Trophoblast cell (in vitro differentiated cells and primary cell): ENCODE measurements at regions not wholly inside any gene's neighbourhood (a gene's known extent, or its start where the extent isn't known, plus 50 kb on each side); places are given as distances from the start of the nearest gene placed in this dataset.

Experiments
- DNase-seq, 2 donors: peaks; one replicate each; pipeline ENCODE4 v3.0.0-alpha.2; 2016
- H2AFZ ChIP-seq: 2 replicates; pipeline ENCODE4 v1.6.1; 2013; ENCODE audit warnings: low read length, moderate library complexity, mild to moderate bottlenecking; ENCODE audit not compliant: insufficient read depth, poor library complexity
- H2AK5ac ChIP-seq: 2 replicates; pipeline ENCODE4 v1.6.1; 2013; ENCODE audit warnings: mild to moderate bottlenecking, low read length
- H2BK120ac ChIP-seq: 2 replicates; pipeline ENCODE4 v1.6.1; 2013; ENCODE audit warnings: low read length, mild to moderate bottlenecking, moderate library complexity; ENCODE audit not compliant: insufficient read depth, poor library complexity
- H2BK12ac ChIP-seq: 2 replicates; pipeline ENCODE4 v1.6.1; 2013; ENCODE audit warnings: mild to moderate bottlenecking, low read length, moderate library complexity
- H2BK5ac ChIP-seq: 2 replicates; pipeline ENCODE4 v1.6.1; 2013; ENCODE audit warnings: low read length, low read depth, moderate library complexity, mild to moderate bottlenecking; ENCODE audit not compliant: poor library complexity
- H3K14ac ChIP-seq: 2 replicates; pipeline ENCODE4 v1.6.1; 2013; ENCODE audit warnings: mild to moderate bottlenecking, low read length
- H3K18ac ChIP-seq: 2 replicates; pipeline ENCODE4 v1.6.1; 2013; ENCODE audit warnings: mild to moderate bottlenecking, low read length
- H3K23ac ChIP-seq: 2 replicates; pipeline ENCODE4 v1.6.1; 2013; ENCODE audit warnings: low read length
- H3K27ac ChIP-seq: 2 replicates; pipeline ENCODE4 v1.5.1; 2013; ENCODE audit warnings: low read depth, mild to moderate bottlenecking, inconsistent platforms, low read length, moderate library complexity
- H3K27me3 ChIP-seq: 2 replicates; pipeline ENCODE4 v1.6.1; 2013; ENCODE audit warnings: inconsistent platforms, mild to moderate bottlenecking, low read length, moderate library complexity; ENCODE audit not compliant: insufficient read depth
- H3K36me3 ChIP-seq, 2 experiments: 1 replicate in 1 of 2; 2 replicates in 1 of 2; pipeline ENCODE4 v1.6.1; 2013; ENCODE audit warnings: low read length in 2 of 2, mild to moderate bottlenecking in 2 of 2, moderate library complexity in 1 of 2; ENCODE audit not compliant: insufficient read depth in 2 of 2, control insufficient read depth in 1 of 2
- H3K4ac ChIP-seq: 2 replicates; pipeline ENCODE4 v1.6.1; 2013; ENCODE audit warnings: low read depth, mild to moderate bottlenecking, low read length, moderate library complexity
- H3K4me1 ChIP-seq, 2 experiments: 1 replicate in 1 of 2; 2 replicates in 1 of 2; pipeline ENCODE4 v1.6.1; 2013; ENCODE audit warnings: low read length in 2 of 2, mild to moderate bottlenecking in 2 of 2, moderate library complexity in 1 of 2; ENCODE audit not compliant: insufficient read depth in 2 of 2, control insufficient read depth in 1 of 2
- H3K4me2 ChIP-seq: 2 replicates; pipeline ENCODE4 v1.6.1; 2013; ENCODE audit warnings: inconsistent platforms, mild to moderate bottlenecking, low read length, moderate library complexity
- H3K4me3 ChIP-seq: 2 replicates; pipeline ENCODE4 v1.5.1; 2013; ENCODE audit warnings: mild to moderate bottlenecking, low read depth, low read length, inconsistent platforms
- H3K79me1 ChIP-seq: one replicate; pipeline ENCODE4 v1.6.1; 2013; ENCODE audit warnings: low read length
- H3K79me2 ChIP-seq: 2 replicates; pipeline ENCODE4 v1.6.1; 2013; ENCODE audit warnings: low read length, mild to moderate bottlenecking; ENCODE audit not compliant: control insufficient read depth, insufficient read depth, poor library complexity
- H3K9ac ChIP-seq: 2 replicates; pipeline ENCODE4 v1.6.1; 2013; ENCODE audit warnings: mild to moderate bottlenecking, low read length
- H3K9me3 ChIP-seq: 2 replicates; pipeline ENCODE4 v1.6.1; 2013; ENCODE audit warnings: low read depth, mild to moderate bottlenecking, control low read depth, inconsistent platforms, low read length; ENCODE audit not compliant: insufficient read depth
- H4K12ac ChIP-seq: 2 replicates; pipeline ENCODE4 v1.6.1; 2013; ENCODE audit warnings: low read depth, mild to moderate bottlenecking, low read length, moderate library complexity
- H4K8ac ChIP-seq: 2 replicates; pipeline ENCODE4 v1.6.1; 2013; ENCODE audit warnings: low read depth, mild to moderate bottlenecking, low read length, moderate library complexity
- H4K91ac ChIP-seq: one replicate; pipeline ENCODE4 v1.6.1; 2013; ENCODE audit warnings: low read depth, mild to moderate bottlenecking, low read length, moderate library complexity
- WGBS: extraction: QIAGEN DNeasy Blood & Tissue Kit; methylation state at CpG from one replicate; pipeline ENCODE4 v1.1.7; 2013; ENCODE audit warnings: missing lambda C conversion rate; ENCODE audit not compliant: insufficient read length, insufficient coverage; ENCODE audit errors: extremely low coverage; 5-methylcytosine and 5-hydroxymethylcytosine counted together

DNA sequence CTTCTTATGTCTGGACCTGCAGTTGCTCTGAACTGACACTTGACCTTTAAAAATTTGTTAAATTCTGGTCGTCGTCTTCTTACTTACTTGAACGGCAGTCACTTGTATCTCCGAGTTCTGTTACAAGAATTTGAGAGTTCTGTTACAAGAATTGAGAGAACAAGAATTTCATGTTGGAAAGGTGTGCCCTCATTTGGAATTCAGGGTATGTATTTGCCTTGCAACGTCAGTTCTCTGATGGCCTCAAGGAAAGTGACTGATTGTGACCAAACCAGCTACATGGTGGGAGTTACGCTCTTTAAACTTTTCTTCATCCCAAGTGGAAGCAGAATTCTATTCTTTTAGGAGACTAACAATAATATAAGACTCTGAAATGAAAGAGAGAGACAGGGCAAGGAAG lies 320.0 kb upstream of the TRIB2 start:
- H3K23ac ChIP-seq = no peak overlapping the region
- no peaks in the 10 kb centered on the region for H3K27me3 ChIP-seq
- H4K8ac ChIP-seq = no peak overlapping the region
- H4K12ac ChIP-seq = no peak overlapping the region
- H3K9me3 ChIP-seq = no peaks in the 10 kb centered on the region
- WGBS = no CpG with 5 or more reads among the region's 6 CpGs
- H2AK5ac ChIP-seq = no peak overlapping the region
- H3K14ac ChIP-seq = no peak overlapping the region
- H3K4me2 ChIP-seq = no peak overlapping the region
- H2BK12ac ChIP-seq = no peak overlapping the region
- peaks cover 2 to 6% of the 10 kb centered on the region in 2 experiments for H3K4me1 ChIP-seq
- no peak overlapping the region for H3K9ac ChIP-seq
- no peak overlapping the region for H3K18ac ChIP-seq
- no peaks in the 10 kb centered on the region for H3K36me3 ChIP-seq
- no peak overlapping the region for H4K91ac ChIP-seq
- peak in 1 of 2 donors; percentile 47 for DNase-seq
- no peak overlapping the region for H3K4ac ChIP-seq
- H2BK5ac ChIP-seq = no peak overlapping the region
- H2AFZ ChIP-seq = no peak overlapping the region
- no peak overlapping the region for H3K27ac ChIP-seq
- no peak overlapping the region for H2BK120ac ChIP-seq
- no peak overlapping the region for H3K4me3 ChIP-seq
- H3K79me1 ChIP-seq = peaks cover 2% of the 10 kb centered on the region
- no peaks in the 10 kb centered on the region for H3K79me2 ChIP-seq

DNA sequence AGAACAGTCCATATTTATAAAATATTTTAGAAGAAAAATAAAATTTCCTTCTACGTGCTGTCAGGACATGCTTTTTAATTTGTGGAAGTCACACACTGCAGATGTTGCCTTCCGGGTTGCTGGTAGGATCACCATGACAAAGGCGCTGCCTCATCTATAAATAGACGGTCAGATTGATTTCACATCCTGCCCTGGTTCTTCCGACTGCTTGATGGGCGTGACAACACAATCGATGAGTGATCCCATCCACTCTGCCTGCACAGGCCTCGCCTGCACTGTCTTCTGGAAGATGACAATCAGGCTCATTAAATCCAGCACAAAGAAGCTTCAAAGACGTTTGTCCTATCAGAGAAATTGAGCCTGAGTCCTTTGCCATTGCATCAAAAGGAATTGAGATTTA lies 318.9 kb upstream of the TRIB2 start:
- Histone ChIP-seq H2BK120ac (no peak overlapping the region), H3K36me3 (no peaks in the 10 kb centered on the region), H3K27me3 (no peaks in the 10 kb centered on the region), H2AK5ac (no peak overlapping the region), H3K9me3 (peaks cover 3% of the 10 kb centered on the region), H4K12ac (no peak overlapping the region), H3K4me3 (no peak overlapping the region), H3K4me1 (peaks cover 2 to 6% of the 10 kb centered on the region in 2 experiments), H3K14ac (no peak overlapping the region), H3K4ac (no peak overlapping the region), H4K8ac (no peak overlapping the region), H2AFZ (no peak overlapping the region), H3K4me2 (no peak overlapping the region), H2BK5ac (no peak overlapping the region), H2BK12ac (no peak overlapping the region), H3K9ac (no peak overlapping the region), H3K18ac (no peak overlapping the region), H3K79me1 (peaks cover 2% of the 10 kb centered on the region), H4K91ac (no peak overlapping the region), H3K27ac (no peak overlapping the region), H3K23ac (no peak overlapping the region), H3K79me2 (no peaks in the 10 kb centered on the region)
- no CpG with 5 or more reads among the region's 9 CpGs for WGBS
- DNase-seq = no peak

DNA sequence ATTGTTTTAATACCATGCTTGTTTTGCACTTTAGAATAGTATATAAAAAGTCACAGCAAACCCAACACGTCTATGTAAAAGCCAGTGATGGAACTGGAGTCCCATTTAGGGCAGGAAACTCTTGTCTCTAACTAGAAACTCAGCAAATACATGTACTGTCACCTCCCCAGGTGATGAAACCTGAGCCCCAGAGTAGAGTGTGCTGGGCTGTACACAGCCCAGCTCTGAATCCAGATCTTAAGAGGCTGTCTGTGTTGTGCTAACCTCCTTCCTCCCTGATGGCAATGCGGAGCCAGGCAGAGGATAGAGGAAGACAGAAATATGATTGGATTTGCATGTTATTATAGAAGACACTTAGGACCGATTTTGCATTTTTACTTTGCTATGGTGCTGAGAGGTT lies 317.5 kb upstream of the TRIB2 start:
- H3K4ac ChIP-seq = no peak overlapping the region
- no peak for DNase-seq
- H3K23ac ChIP-seq = no peak overlapping the region
- no peaks in the 10 kb centered on the region for H3K36me3 ChIP-seq
- H3K18ac ChIP-seq = no peak overlapping the region
- no peak overlapping the region for H4K91ac ChIP-seq
- H3K9ac ChIP-seq = no peak overlapping the region
- H3K4me2 ChIP-seq = no peak overlapping the region
- peaks cover 2 to 6% of the 10 kb centered on the region in 2 experiments for H3K4me1 ChIP-seq
- H4K12ac ChIP-seq = no peak overlapping the region
- H2AFZ ChIP-seq = no peak overlapping the region
- H2AK5ac ChIP-seq = no peak overlapping the region
- peaks cover 5% of the 10 kb centered on the region for H3K9me3 ChIP-seq
- H3K4me3 ChIP-seq = no peak overlapping the region
- peaks cover 2% of the 10 kb centered on the region for H3K79me1 ChIP-seq
- no CpG with 5 or more reads among the region's 3 CpGs for WGBS
- no peak overlapping the region for H2BK120ac ChIP-seq
- H2BK5ac ChIP-seq = no peak overlapping the region
- no peaks in the 10 kb centered on the region for H3K79me2 ChIP-seq
- no peak overlapping the region for H2BK12ac ChIP-seq
- H3K27me3 ChIP-seq = no peaks in the 10 kb centered on the region
- peak overlapping the region; percentile 20 for H3K27ac ChIP-seq
- no peak overlapping the region for H3K14ac ChIP-seq
- H4K8ac ChIP-seq = no peak overlapping the region

DNA sequence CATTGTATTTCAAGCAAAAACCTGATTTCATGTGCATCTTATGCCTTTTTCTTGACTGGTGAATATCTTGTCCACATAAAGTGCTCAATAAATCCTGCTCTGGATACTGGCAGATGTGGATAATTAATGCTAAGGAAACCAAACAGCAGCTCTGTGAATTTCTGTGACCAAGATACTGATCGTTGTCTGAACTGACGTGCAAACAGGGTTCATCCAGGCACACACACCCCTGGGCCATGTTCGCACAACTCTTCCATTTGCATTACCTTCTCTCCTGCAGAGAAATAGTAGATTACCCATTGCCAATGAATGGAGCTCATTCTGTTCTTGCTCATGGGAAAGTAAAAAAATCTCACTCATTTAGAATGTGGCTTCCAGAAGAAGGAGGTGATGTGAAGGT lies 316.2 kb upstream of the TRIB2 start:
- no peak overlapping the region for H2BK120ac ChIP-seq
- no peak overlapping the region for H4K8ac ChIP-seq
- H3K27ac ChIP-seq = no peak overlapping the region
- no peak overlapping the region for H3K4me3 ChIP-seq
- H2AFZ ChIP-seq = no peak overlapping the region
- H4K91ac ChIP-seq = no peak overlapping the region
- no peak overlapping the region for H3K4ac ChIP-seq
- peaks cover 5% of the 10 kb centered on the region for H3K9me3 ChIP-seq
- no peak overlapping the region for H3K9ac ChIP-seq
- H2BK5ac ChIP-seq = no peak overlapping the region
- H3K79me2 ChIP-seq = no peaks in the 10 kb centered on the region
- no peak overlapping the region for H3K23ac ChIP-seq
- H2BK12ac ChIP-seq = no peak overlapping the region
- peaks cover 2 to 6% of the 10 kb centered on the region in 2 experiments for H3K4me1 ChIP-seq
- no peak overlapping the region for H3K18ac ChIP-seq
- no peak overlapping the region for H3K4me2 ChIP-seq
- H3K79me1 ChIP-seq = peaks cover 2% of the 10 kb centered on the region
- no peak overlapping the region for H4K12ac ChIP-seq
- H2AK5ac ChIP-seq = no peak overlapping the region
- H3K14ac ChIP-seq = no peak overlapping the region
- WGBS = no CpG with 5 or more reads among the region's 3 CpGs
- DNase-seq = no peak
- no peaks in the 10 kb centered on the region for H3K27me3 ChIP-seq
- H3K36me3 ChIP-seq = no peaks in the 10 kb centered on the region
